SK-N-SH (cell line): ENCODE measurements at regions not wholly inside any gene's neighbourhood (a gene's known extent, or its start where the extent isn't known, plus 50 kb on each side); places are given as distances from the start of the nearest gene placed in this dataset.

Source experiments
- CTCF ChIA-PET: fragments of 300-600, 350-600 bp; formaldehyde crosslinking; extraction: SDS; loops from one replicate; lab custom pipeline; 2021; lab: Yijun Ruan, JAX
- POLR2A ChIA-PET: fragments of 350-600 bp; sonication (Branson Sonifier 250); formaldehyde crosslinking; extraction: SDS; loops from one replicate; lab custom pipeline; 2020; ENCODE audit warnings: antibody characterized with exemption, inconsistent platforms; lab: Yijun Ruan, JAX
- DNase-seq: peaks from one replicate; pipeline ENCODE4 v3.0.0; 2012
- H2AFZ ChIP-seq: fragments of 200-600 bp; sonication (generic); 2 replicates; pipeline ENCODE4 v1.8.1; 2016; ENCODE audit warnings: antibody characterized with exemption, mild to moderate bottlenecking, low read depth
- H3F3A ChIP-seq: fragments of 200-600 bp; sonication (generic); replicated peaks from 2 replicates; pipeline ENCODE3; 2016; ENCODE audit warnings: antibody characterized with exemption, mild to moderate bottlenecking; ENCODE audit not compliant: insufficient read depth
- H3K27ac ChIP-seq, 2 experiments: fragments of 200-500 bp in 1 of 2; fragments of 200-600 bp in 1 of 2; sonication (Bioruptor generic) in 1 of 2; sonication (generic), shearing (Covaris generic) in 1 of 2; 2 replicates each; pipeline versions ENCODE4 v1.5.1 to v1.6.1; 2014 to 2016; ENCODE audit warnings: low read depth in 2 of 2, inconsistent platforms in 1 of 2, low read length in 1 of 2, mild to moderate bottlenecking in 1 of 2, mixed read lengths in 1 of 2
- H3K27me3 ChIP-seq: fragments of 200-600 bp; sonication (generic), shearing (Covaris generic); 2 replicates; pipeline ENCODE4 v1.6.1; 2016; ENCODE audit warnings: mixed run types; ENCODE audit not compliant: insufficient read depth
- H3K36me3 ChIP-seq, 2 experiments: fragments of 200-500 bp in 1 of 2; fragments of 200-600 bp in 1 of 2; sonication (Bioruptor generic) in 1 of 2; sonication (generic) in 1 of 2; replicated peaks in 1 of 2; 2 replicates each; pipeline versions ENCODE3 to v1.5.1; 2014 to 2016; ENCODE audit warnings: low read length in 1 of 2, mild to moderate bottlenecking in 1 of 2; ENCODE audit not compliant: insufficient read depth in 2 of 2, control insufficient read depth in 1 of 2
- H3K4me1 ChIP-seq, 2 experiments: fragments of 200-500 bp in 1 of 2; fragments of 200-600 bp in 1 of 2; sonication (Bioruptor generic) in 1 of 2; sonication (generic), shearing (Covaris generic) in 1 of 2; 2 replicates each; pipeline versions ENCODE4 v1.5.1 to v1.6.1; 2014 to 2016; ENCODE audit warnings: low read depth in 1 of 2, low read length in 1 of 2, mixed run types in 1 of 2; ENCODE audit not compliant: insufficient read depth in 2 of 2, control insufficient read depth in 1 of 2
- H3K4me2 ChIP-seq: fragments of 200-600 bp; sonication (generic), shearing (Covaris generic); 2 replicates; pipeline ENCODE4 v1.6.1; 2017; ENCODE audit warnings: mixed run types
- H3K4me3 ChIP-seq, 2 experiments: fragments of 200-500 bp in 1 of 2; fragments of 200-600 bp in 1 of 2; sonication (Bioruptor generic) in 1 of 2; sonication (generic), shearing (Covaris generic) in 1 of 2; 2 replicates each; pipeline versions ENCODE4 v1.5.1 to v1.8.1; 2014 to 2016; ENCODE audit warnings: low read depth in 2 of 2, inconsistent platforms in 1 of 2, low read length in 1 of 2, mild to moderate bottlenecking in 1 of 2, mixed read lengths in 1 of 2, moderate library complexity in 1 of 2
- H3K79me2 ChIP-seq: fragments of 200-600 bp; sonication (generic); 2 replicates; pipeline ENCODE4 v1.8.1; 2017; ENCODE audit warnings: mild to moderate bottlenecking; ENCODE audit not compliant: insufficient read depth
- H3K9ac ChIP-seq: fragments of 200-600 bp; sonication (generic); 2 replicates; pipeline ENCODE4 v1.6.1; 2017; ENCODE audit warnings: mixed run types
- H3K9me2 ChIP-seq: fragments of 200-600 bp; sonication (generic); 2 replicates; pipeline ENCODE4 v1.6.1; 2017; ENCODE audit warnings: mixed run types
- H3K9me3 ChIP-seq: fragments of 200-600 bp; sonication (generic); 2 replicates; pipeline ENCODE4 v1.6.1; 2017; ENCODE audit warnings: mixed run types, mild to moderate bottlenecking, moderate library complexity
- H4K20me1 ChIP-seq: fragments of 200-600 bp; sonication (generic); 2 replicates; pipeline ENCODE4 v1.6.1; 2017; ENCODE audit warnings: mild to moderate bottlenecking, mixed run types; ENCODE audit not compliant: insufficient read depth
- CHD2 ChIP-seq: fragments of 150-350 bp; IDR thresholded peaks from 2 replicates; pipeline ENCODE4 v1.6.1; 2018; ENCODE audit warnings: low read length; ENCODE audit not compliant: partially characterized antibody
- CTCF ChIP-seq: fragments of 200-600 bp; sonication (generic); IDR thresholded peaks from 2 replicates; pipeline ENCODE4 v1.6.1; 2017; ENCODE audit warnings: antibody characterized with exemption, mild to moderate bottlenecking, moderate library complexity
- ELF1 ChIP-seq: IDR thresholded peaks from 2 replicates; pipeline ENCODE4 v1.4.0; 2012
- EP300 ChIP-seq, 2 experiments: IDR thresholded peaks; 2 replicates each; pipeline versions ENCODE4 v1.4.0 to v1.6.1; 2012; ENCODE audit warnings: borderline replicate concordance in 1 of 2, low read depth in 1 of 2, low read length in 1 of 2
- EZH2phosphoT487 ChIP-seq: fragments of 200-600 bp; sonication (generic); IDR thresholded peaks from 2 replicates; pipeline ENCODE4 v1.6.1; 2017; ENCODE audit warnings: low read depth, mixed run types, mild to moderate bottlenecking, antibody characterized with exemption, moderate library complexity, borderline replicate concordance
- FOXJ3 ChIP-seq: sonication (generic); formaldehyde crosslinking; IDR thresholded peaks from 2 replicates; pipeline ENCODE4 v1.5.1; 2020; ENCODE audit warnings: mild to moderate bottlenecking, missing genetic modification reagents
- GABPA ChIP-seq: IDR thresholded peaks from 2 replicates; pipeline ENCODE4 v1.4.0; 2012; ENCODE audit warnings: low read depth, mild to moderate bottlenecking
- MAX ChIP-seq: IDR thresholded peaks from 2 replicates; pipeline ENCODE4 v1.4.0; 2012; ENCODE audit warnings: low read depth
- MEF2A ChIP-seq: IDR thresholded peaks from 2 replicates; pipeline ENCODE4 v1.4.0; 2012; ENCODE audit warnings: low read depth, borderline replicate concordance
- MXI1 ChIP-seq: IDR thresholded peaks from 2 replicates; pipeline ENCODE4 v1.6.1; 2012; ENCODE audit warnings: mild to moderate bottlenecking, low read depth, low read length, improper control_type of control experiment
- NRF1 ChIP-seq: IDR thresholded peaks from 2 replicates; pipeline ENCODE4 v1.6.1; 2012; ENCODE audit warnings: low read depth, mild to moderate bottlenecking, low read length
- TCF12 ChIP-seq: IDR thresholded peaks from 2 replicates; pipeline ENCODE4 v1.4.0; 2012
- YY1 ChIP-seq: IDR thresholded peaks from 2 replicates; pipeline ENCODE4 v1.4.0; 2012; ENCODE audit warnings: low read depth, mild to moderate bottlenecking
- ZBTB33 ChIP-seq: IDR thresholded peaks from 2 replicates; pipeline ENCODE4 v1.4.0; 2012; ENCODE audit warnings: low read depth, borderline replicate concordance
- WGBS: methylation state at CpG from one replicate; pipeline ENCODE4 v1.1.6; 2017; ENCODE audit warnings: low lambda C conversion rate; 5-methylcytosine and 5-hydroxymethylcytosine counted together
- TF ChIP-seq, protein P1 (sequence below): IDR thresholded peaks from 2 replicates; pipeline ENCODE4; 2012
- TF ChIP-seq, protein P2 (sequence below): IDR thresholded peaks from 2 replicates; pipeline ENCODE4 v1.4.0; 2012; ENCODE audit warnings: low read depth, borderline replicate concordance
- TF ChIP-seq, protein P3 (sequence below): fragments of 150-350 bp; IDR thresholded peaks from 2 replicates; pipeline ENCODE4 v1.6.1; 2016; ENCODE audit warnings: mild to moderate bottlenecking, low read depth, low read length

DNA sequence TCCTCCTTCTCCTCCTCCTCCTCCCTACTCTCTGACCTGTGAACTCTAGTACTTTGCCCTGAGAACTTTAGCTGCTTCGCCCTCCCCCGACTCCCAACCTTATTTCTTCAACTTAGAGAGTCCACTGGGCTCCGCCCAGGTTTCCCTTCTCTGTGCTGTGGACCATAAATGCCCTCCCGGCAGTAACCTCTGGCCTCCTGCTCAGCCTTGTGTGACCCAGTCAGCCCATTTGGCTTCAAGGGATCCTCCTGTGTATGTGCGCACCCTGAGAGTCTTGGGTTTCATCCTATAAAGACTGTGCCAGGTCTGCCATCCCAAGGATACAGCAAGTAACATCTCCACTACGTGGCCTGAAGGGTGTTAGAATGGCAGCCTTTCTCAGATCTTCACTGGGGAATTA is 275.6 kb upstream of the C16orf82 start (continued):
- TF ChIP-seq, protein P1, sequence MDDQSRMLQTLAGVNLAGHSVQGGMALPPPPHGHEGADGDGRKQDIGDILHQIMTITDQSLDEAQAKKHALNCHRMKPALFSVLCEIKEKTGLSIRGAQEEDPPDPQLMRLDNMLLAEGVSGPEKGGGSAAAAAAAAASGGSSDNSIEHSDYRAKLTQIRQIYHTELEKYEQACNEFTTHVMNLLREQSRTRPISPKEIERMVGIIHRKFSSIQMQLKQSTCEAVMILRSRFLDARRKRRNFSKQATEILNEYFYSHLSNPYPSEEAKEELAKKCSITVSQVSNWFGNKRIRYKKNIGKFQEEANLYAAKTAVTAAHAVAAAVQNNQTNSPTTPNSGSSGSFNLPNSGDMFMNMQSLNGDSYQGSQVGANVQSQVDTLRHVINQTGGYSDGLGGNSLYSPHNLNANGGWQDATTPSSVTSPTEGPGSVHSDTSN = no peak
- no peak for TF ChIP-seq NRF1

- H3K36me3 ChIP-seq = no peaks in the 10 kb centered on the region
- no peak overlapping the region for H2AFZ ChIP-seq
- H3K27ac ChIP-seq = no peak overlapping the region
- no peak overlapping the region for H3K4me2 ChIP-seq
- H3K9me3 ChIP-seq = no peaks in the 10 kb centered on the region
- TF ChIP-seq ELF1 = no peak
- TF ChIP-seq YY1 = no peak
- TF ChIP-seq, protein P2, sequence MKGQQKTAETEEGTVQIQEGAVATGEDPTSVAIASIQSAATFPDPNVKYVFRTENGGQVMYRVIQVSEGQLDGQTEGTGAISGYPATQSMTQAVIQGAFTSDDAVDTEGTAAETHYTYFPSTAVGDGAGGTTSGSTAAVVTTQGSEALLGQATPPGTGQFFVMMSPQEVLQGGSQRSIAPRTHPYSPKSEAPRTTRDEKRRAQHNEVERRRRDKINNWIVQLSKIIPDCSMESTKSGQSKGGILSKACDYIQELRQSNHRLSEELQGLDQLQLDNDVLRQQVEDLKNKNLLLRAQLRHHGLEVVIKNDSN = no peak
- TF ChIP-seq MAX = no peak
- TF ChIP-seq CHD2 = no peak
- TF ChIP-seq EP300 (IDR thresholded peaks at IDR 0.05; ENCODE audit: borderline replicate concordance in 1 of 2, low read depth in 1 of 2, low read length in 1 of 2) = no peak
- no peak for TF ChIP-seq CTCF
- TF ChIP-seq MEF2A = no peak
- no peak for TF ChIP-seq MXI1
- TF ChIP-seq GABPA = no peak
- TF ChIP-seq ZBTB33 = no peak
- no peak for TF ChIP-seq EZH2phosphoT487
- TF ChIP-seq NRF1 = no peak
- TF ChIP-seq FOXJ3 = no peak
- TF ChIP-seq, protein P3, sequence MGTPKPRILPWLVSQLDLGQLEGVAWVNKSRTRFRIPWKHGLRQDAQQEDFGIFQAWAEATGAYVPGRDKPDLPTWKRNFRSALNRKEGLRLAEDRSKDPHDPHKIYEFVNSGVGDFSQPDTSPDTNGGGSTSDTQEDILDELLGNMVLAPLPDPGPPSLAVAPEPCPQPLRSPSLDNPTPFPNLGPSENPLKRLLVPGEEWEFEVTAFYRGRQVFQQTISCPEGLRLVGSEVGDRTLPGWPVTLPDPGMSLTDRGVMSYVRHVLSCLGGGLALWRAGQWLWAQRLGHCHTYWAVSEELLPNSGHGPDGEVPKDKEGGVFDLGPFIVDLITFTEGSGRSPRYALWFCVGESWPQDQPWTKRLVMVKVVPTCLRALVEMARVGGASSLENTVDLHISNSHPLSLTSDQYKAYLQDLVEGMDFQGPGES = no peak
- TF ChIP-seq, protein P1 = no peak
- TF ChIP-seq TCF12 = no peak
- TF ChIP-seq, all 33 proteins: peak for 0
- CTCF ChIA-PET = no interaction called here
- DNase-seq = no peak
- WGBS = 0% methylated on average over 3 of the region's 3 CpGs
- no peak overlapping the region for H3K9ac ChIP-seq
- no peaks in the 10 kb centered on the region for H3K79me2 ChIP-seq
- H3F3A ChIP-seq = no peaks in the 10 kb centered on the region
- no peaks in the 10 kb centered on the region for H3K4me1 ChIP-seq
- H4K20me1 ChIP-seq = no peaks in the 10 kb centered on the region
- no peaks in the 10 kb centered on the region for H3K27me3 ChIP-seq
- POLR2A ChIA-PET = no interaction called here
- H3K4me3 ChIP-seq = no peak overlapping the region
- H3K9me2 ChIP-seq = no peaks in the 10 kb centered on the region
Observed at GRCh38 chr16:26795184-26795583, 271.5 kb upstream of the C16orf82 start.
